ENCODE measurements at regions not wholly inside any gene's neighbourhood (a gene's known extent, or its start where the extent isn't known, plus 50 kb on each side); places are given as distances from the start of the nearest gene placed in this dataset.

- H3K9me3 Mint-ChIP-seq: peaks cover 62% of the 10 kb centered on the region
- peaks cover 10% of the 10 kb centered on the region for H3K9me3 ChIP-seq (ENCODE audit: low read depth)
Observed at GRCh38 chr19:56971230-56971629, 130.7 kb upstream of the PEG3 start.

GRCh38 chr19:56972291-56972841 is 131.8 kb upstream of the PEG3 start:
- Histone ChIP-seq H3K9ac (no peak overlapping the region), H3K27ac (no peak overlapping the region), H3K9me3 (ENCODE audit: low read depth) (peaks cover 10% of the 10 kb centered on the region), H3K79me2 (ENCODE audit: low read depth) (no peaks in the 10 kb centered on the region), H3K4me2 (no peak overlapping the region), H3F3A (ENCODE audit: low read depth) (no peaks in the 10 kb centered on the region), H3K36me3 (no peaks in the 10 kb centered on the region), H2AFZ (replicated peaks) (no peak overlapping the region), H4K20me1 (ENCODE audit: low read depth) (no peaks in the 10 kb centered on the region), H3K27me3 (no peaks in the 10 kb centered on the region), H3K4me3 (no peak overlapping the region), H3K4me1 (no peaks in the 10 kb centered on the region)
- H3K4me1 Mint-ChIP-seq: no peaks in the 10 kb centered on the region
- H3K36me3 Mint-ChIP-seq: no peaks in the 10 kb centered on the region
- peaks cover 64% of the 10 kb centered on the region for H3K9me3 Mint-ChIP-seq
- no peak overlapping the region for H3K4me3 Mint-ChIP-seq
- H3K27me3 Mint-ChIP-seq (ENCODE audit: insufficient read depth, low read depth): no peaks in the 10 kb centered on the region
- no peak for TF ChIP-seq EZH2phosphoT487 (IDR thresholded peaks at IDR 0.05)
- DNase-seq (ENCODE audit: low spot score): no peak
- no peak overlapping the region for H3K27ac Mint-ChIP-seq

More at GRCh38 chr19:56971230-56971629, 130.7 kb upstream of the PEG3 start:
- TF ChIP-seq EZH2 (IDR thresholded peaks at IDR 0.05) (no peak), EZH2phosphoT487 (IDR thresholded peaks at IDR 0.05) (no peak), CTCF (IDR thresholded peaks at IDR 0.05) (no peak)
- no peaks in the 10 kb centered on the region for H3F3A ChIP-seq (ENCODE audit: low read depth)
- H3K27ac ChIP-seq: no peak overlapping the region
- H3K36me3 Mint-ChIP-seq: peaks cover 2% of the 10 kb centered on the region
- H3K4me3 ChIP-seq: no peak overlapping the region
- H3K27me3 ChIP-seq: no peaks in the 10 kb centered on the region
- H3K4me2 ChIP-seq: no peak overlapping the region
- no peak overlapping the region for H3K9ac ChIP-seq
- H3K4me1 ChIP-seq: no peaks in the 10 kb centered on the region
- DNase-seq (ENCODE audit: low spot score): no peak
- H3K27me3 Mint-ChIP-seq (ENCODE audit: insufficient read depth, low read depth): no peaks in the 10 kb centered on the region
- H3K4me3 Mint-ChIP-seq: peak overlapping the region; percentile 38
- H3K4me1 Mint-ChIP-seq: no peaks in the 10 kb centered on the region
- no peak overlapping the region for H3K27ac Mint-ChIP-seq
- H4K20me1 ChIP-seq (ENCODE audit: low read depth): no peaks in the 10 kb centered on the region
- H2AFZ ChIP-seq (replicated peaks): no peak overlapping the region
- no peaks in the 10 kb centered on the region for H3K36me3 ChIP-seq
- no peaks in the 10 kb centered on the region for H3K79me2 ChIP-seq (ENCODE audit: low read depth)

GRCh38 chr19:56973713-56974555 is 133.4 kb upstream of the PEG3 start:
- no peaks in the 10 kb centered on the region for H3K4me1 ChIP-seq
- no peak overlapping the region for H3K4me2 ChIP-seq
- Mint-ChIP-seq H3K4me3 (no peak overlapping the region), H3K36me3 (no peaks in the 10 kb centered on the region), H3K4me1 (no peaks in the 10 kb centered on the region), H3K9me3 (peaks cover 63% of the 10 kb centered on the region), H3K27me3 (ENCODE audit: insufficient read depth, low read depth) (no peaks in the 10 kb centered on the region), H3K27ac (no peak overlapping the region)
- TF ChIP-seq EZH2 (IDR thresholded peaks at IDR 0.05): no peak
- TF ChIP-seq CTCF (IDR thresholded peaks at IDR 0.05): no peak
- TF ChIP-seq EZH2phosphoT487 (IDR thresholded peaks at IDR 0.05): no peak
- H3K4me3 ChIP-seq: no peak overlapping the region
- H3K27ac ChIP-seq: no peak overlapping the region
- no peak for DNase-seq (ENCODE audit: low spot score)
- no peaks in the 10 kb centered on the region for H3K27me3 ChIP-seq
- no peaks in the 10 kb centered on the region for H3K36me3 ChIP-seq
- no peaks in the 10 kb centered on the region for H3K79me2 ChIP-seq (ENCODE audit: low read depth)
- no peaks in the 10 kb centered on the region for H3F3A ChIP-seq (ENCODE audit: low read depth)
- no peak overlapping the region for H3K9ac ChIP-seq
- H4K20me1 ChIP-seq (ENCODE audit: low read depth): no peaks in the 10 kb centered on the region
- H3K9me3 ChIP-seq (ENCODE audit: low read depth): peaks cover 3% of the 10 kb centered on the region
- no peak overlapping the region for H2AFZ ChIP-seq (replicated peaks)
